GM13977 (cell line): ENCODE measurements at regions not wholly inside any gene's neighbourhood (a gene's known extent, or its start where the extent isn't known, plus 50 kb on each side); places are given as distances from the start of the nearest gene placed in this dataset.

Experiments used
- DNase-seq: peaks from one replicate; pipeline ENCODE4 v3.0.0; 2012; ENCODE audit warnings: low spot score
- in situ Hi-C: fragments of 300-500 bp; cut with MboI; formaldehyde crosslinking; loops from one replicate; pipeline ENCODE4 v1.12.0; 2022; ENCODE audit warnings: low sequenced_read_pairs, low pct_unique_long_range_greater_than_20kb, mixed read lengths, inconsistent platforms; ENCODE audit not compliant: unreplicated experiment
- TF ChIP-seq, protein P1 (sequence below): IDR thresholded peaks from 2 replicates; pipeline ENCODE4 v1.5.1; 2012; ENCODE audit warnings: mild to moderate bottlenecking, control low read depth; ENCODE audit not compliant: insufficient read depth; ENCODE audit errors: extremely low read depth, missing control alignments

DNA sequence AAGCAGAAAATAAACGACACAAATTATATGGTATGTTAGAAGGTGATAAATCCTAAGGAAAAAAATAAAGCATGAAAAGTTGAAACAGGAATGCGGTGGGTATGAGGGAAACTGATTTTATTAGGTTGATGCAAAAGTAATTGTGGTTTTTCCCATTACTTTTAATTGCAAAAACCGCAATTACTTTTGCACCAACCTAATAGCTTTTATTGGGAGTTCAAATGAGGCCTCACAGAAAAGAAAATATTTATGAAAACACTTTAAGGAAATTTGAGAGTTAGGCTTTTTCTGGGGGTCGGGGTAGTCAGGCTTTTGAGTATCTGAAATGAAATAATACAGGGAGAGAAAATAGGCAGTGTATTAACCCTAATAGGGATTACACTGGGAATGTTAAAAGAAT, 397.0 kb upstream of the KHDRBS2 start:
- TF ChIP-seq, protein P1, sequence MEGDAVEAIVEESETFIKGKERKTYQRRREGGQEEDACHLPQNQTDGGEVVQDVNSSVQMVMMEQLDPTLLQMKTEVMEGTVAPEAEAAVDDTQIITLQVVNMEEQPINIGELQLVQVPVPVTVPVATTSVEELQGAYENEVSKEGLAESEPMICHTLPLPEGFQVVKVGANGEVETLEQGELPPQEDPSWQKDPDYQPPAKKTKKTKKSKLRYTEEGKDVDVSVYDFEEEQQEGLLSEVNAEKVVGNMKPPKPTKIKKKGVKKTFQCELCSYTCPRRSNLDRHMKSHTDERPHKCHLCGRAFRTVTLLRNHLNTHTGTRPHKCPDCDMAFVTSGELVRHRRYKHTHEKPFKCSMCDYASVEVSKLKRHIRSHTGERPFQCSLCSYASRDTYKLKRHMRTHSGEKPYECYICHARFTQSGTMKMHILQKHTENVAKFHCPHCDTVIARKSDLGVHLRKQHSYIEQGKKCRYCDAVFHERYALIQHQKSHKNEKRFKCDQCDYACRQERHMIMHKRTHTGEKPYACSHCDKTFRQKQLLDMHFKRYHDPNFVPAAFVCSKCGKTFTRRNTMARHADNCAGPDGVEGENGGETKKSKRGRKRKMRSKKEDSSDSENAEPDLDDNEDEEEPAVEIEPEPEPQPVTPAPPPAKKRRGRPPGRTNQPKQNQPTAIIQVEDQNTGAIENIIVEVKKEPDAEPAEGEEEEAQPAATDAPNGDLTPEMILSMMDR = no peak
- in situ Hi-C loops = no loop called here
- DNase-seq = no peak

DNA sequence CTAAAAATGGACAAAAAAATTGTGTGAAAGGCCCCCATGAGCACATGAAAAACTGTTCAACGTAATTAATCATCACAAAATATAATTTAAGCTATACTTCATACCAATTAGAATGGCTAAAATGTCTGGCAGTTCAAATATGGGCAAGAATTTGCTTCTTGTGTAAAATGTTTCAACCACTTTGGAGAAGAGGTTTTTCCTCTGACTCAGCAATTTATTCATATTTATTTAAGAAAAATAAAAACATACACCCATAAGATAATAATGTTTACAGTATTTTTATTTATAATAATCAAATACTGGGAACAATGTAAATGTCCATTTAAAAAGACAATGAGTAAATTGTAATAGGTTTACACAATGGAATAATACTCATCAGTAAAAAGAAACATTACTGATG, 395.1 kb upstream of the KHDRBS2 start:
- in situ Hi-C loops = no loop called here
- DNase-seq = no peak
- TF ChIP-seq, protein P1 = no peak

DNA sequence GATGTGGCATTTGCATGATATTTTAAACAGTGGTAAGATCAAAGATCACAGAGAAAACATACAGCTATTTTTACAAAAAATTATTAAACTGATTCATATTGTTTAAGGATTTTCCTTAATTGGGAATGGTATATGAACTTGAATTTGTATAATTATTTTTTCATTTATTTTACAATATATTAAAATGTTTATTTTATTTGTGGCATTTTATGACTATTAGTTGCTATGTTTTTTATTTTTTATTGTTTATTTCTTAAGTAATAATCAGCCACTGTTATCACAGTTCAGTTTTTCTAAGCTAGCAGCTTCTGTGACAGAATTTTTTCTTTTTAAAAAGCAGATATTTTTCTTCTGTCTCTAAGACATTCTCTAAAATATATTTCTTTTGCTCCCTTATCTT, 387.0 kb upstream of the KHDRBS2 start:
- DNase-seq = no peak
- TF ChIP-seq, protein P1 = no peak
- in situ Hi-C loops = no loop called here

DNA sequence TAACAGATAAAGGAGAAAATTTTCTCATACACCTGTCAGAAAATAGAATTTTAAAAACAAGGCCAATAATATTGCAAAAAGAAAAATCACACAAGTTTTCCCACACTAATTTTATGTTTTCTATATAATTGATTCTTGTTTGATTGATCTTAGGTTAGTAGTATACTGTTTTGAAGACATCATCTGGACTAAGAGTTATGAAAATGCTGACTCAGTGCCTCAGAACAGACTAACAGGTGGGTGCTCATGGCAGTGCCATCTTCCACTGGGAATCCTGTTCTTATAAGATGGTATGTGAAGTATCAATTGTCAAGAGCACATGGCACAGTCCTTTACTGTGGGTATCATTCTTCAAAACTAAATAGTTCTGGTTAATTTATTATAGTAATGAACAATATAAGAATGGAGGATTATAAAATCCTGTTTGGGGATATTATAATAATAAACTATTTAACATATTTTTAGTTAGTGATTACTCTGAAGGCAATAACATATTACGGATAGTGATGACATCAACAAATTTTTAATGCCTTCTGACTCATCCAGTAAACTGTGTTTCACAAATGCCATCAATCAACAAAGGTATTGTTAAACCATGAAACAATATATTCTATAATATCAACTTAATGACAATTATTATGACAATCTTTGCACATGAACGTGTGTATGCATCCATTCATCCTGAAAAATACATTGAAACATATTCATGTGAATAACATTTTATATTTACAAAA, 384.6 kb upstream of the KHDRBS2 start:
- in situ Hi-C loops = no loop called here

DNA sequence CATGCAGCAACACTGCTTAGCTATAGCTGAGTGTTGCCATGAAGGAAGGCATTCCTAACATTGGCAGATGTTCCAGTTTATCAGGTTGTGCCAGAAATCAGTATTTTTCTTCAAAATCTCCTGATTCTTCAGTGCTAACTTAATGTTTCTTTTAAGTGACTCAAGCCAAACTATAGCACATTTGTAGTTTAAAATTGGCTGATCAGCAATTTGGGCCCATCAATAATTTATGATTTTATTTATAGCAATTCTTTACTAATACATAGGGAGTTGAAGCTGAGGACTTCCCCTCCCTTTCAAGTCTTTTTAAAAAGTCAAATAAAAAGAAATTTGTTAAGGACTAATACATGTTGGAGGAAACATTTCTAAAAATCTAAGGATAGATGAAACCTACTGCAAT, 383.8 kb upstream of the KHDRBS2 start:
- TF ChIP-seq, protein P1 = no peak
- in situ Hi-C loops = no loop called here
- DNase-seq = no peak

More for the DNA sequence above, 384.6 kb upstream of the KHDRBS2 start:
- no peak for DNase-seq
- TF ChIP-seq, protein P1 = no peak

DNA sequence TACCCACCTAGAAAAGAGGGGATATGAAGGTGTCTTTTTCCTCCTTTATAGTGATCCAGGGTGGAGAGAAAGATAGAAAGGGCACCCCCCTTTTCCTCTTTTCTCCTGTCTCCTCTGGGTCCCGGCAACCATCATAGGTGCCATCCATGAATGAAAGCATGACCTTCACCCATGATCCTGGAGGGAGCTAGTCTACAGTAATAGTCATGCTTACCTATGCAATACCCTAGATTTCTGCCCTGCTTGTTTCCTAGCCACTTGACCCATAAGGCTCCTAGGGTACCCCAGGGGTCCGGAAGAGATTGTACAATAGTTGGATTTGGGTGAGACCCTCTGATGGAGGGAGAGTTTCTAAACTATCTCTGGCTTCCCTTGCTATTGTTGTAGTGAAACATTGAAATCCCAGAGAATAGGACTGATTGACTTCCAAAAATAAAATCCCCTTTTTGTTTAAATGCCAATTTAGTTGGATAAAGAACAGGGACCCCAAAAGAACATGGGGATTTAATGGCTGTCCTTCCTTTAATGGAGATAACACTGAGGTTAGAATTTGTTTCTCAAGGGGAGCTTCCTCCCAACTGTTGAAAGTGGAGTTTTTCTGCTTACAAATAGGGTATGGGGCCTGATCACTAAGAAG, 366.8 kb upstream of the KHDRBS2 start:
- DNase-seq = no peak
- in situ Hi-C loops = no loop called here
- TF ChIP-seq, protein P1 = no peak

DNA sequence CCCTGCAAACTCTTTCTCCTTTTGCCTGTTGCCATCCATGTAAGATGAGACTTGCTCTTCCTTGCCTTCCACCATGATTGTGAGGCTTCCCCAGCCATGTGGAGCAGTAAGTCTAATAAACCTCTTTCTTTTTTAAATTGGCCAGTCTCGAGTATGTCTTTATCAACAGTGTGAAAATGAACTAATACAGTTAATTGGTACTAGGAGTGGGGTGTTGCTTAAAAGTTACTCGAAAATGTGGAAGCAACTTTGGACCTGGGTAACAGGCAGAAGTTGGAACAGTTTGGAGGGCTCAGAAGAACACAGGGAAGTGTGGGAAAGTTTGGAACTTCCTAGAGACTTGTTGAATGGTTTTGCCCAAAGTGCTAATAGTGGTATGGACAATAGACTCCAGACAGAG, 359.2 kb upstream of the KHDRBS2 start:
- no peak for DNase-seq
- in situ Hi-C loops = no loop called here
- TF ChIP-seq, protein P1 = no peak
